MCF 10A (cell line): ENCODE measurements at regions not wholly inside any gene's neighbourhood (a gene's known extent, or its start where the extent isn't known, plus 50 kb on each side); places are given as distances from the start of the nearest gene placed in this dataset.

Source experiments
- BruUV-seq: library from RNA; stranded (reverse); fragments of 400-500 nt; replicated peaks from 2 replicates; lab custom pipeline; 2021; lab: Mats Ljungman, UMichigan
- CTCF ChIA-PET: fragments of 300-600 bp; sonication (Branson Sonifier 250); formaldehyde crosslinking; extraction: SDS; loops from one replicate; lab custom pipeline; 2021; ENCODE audit warnings: antibody characterized with exemption, inconsistent platforms; lab: Yijun Ruan, JAX
- POLR2A ChIA-PET: fragments of 300-600, 350-650 bp; sonication (Branson Sonifier 250); formaldehyde crosslinking; extraction: SDS; loops from one replicate; lab custom pipeline; 2020; ENCODE audit warnings: antibody characterized with exemption, inconsistent platforms; lab: Yijun Ruan, JAX
- DNase-seq: peaks from one replicate; pipeline ENCODE4 v3.0.0-alpha.2; 2018; ENCODE audit not compliant: unreplicated experiment
- H3K27ac Mint-ChIP-seq: one replicate; pipeline ENCODE4 v1.8.0; 2022; ENCODE audit warnings: mild to moderate bottlenecking, low read depth, mixed read lengths; ENCODE audit not compliant: unreplicated experiment
- H3K27me3 Mint-ChIP-seq: one replicate; pipeline ENCODE4 v1.8.0; 2022; ENCODE audit warnings: mixed read lengths; ENCODE audit not compliant: insufficient read depth, unreplicated experiment
- H3K36me3 Mint-ChIP-seq: one replicate; pipeline ENCODE4 v1.8.0; 2022; ENCODE audit warnings: mild to moderate bottlenecking, moderate library complexity, mixed read lengths; ENCODE audit not compliant: insufficient read depth, unreplicated experiment
- H3K4me1 Mint-ChIP-seq: one replicate; pipeline ENCODE4 v1.8.0; 2022; ENCODE audit warnings: mixed read lengths; ENCODE audit not compliant: insufficient read depth, unreplicated experiment
- H3K4me3 Mint-ChIP-seq: one replicate; pipeline ENCODE4 v1.8.0; 2022; ENCODE audit warnings: mild to moderate bottlenecking, moderate library complexity, mixed read lengths; ENCODE audit not compliant: unreplicated experiment
- H3K9me3 Mint-ChIP-seq: one replicate; pipeline ENCODE4 v1.8.0; 2022; ENCODE audit warnings: mixed read lengths; ENCODE audit not compliant: unreplicated experiment
- intact Hi-C: fragments of 100-400 bp; cut with micrococcal nuclease; formaldehyde crosslinking; loops from 2 replicates; pipeline ENCODE4 v1.14.1; 2022
- TF ChIP-seq, protein P1 (sequence below): fragments of 200-600 bp; IDR thresholded peaks from one replicate; pipeline ENCODE4 v1.8.0; 2022; ENCODE audit warnings: antibody characterized with exemption, mild to moderate bottlenecking; ENCODE audit not compliant: unreplicated experiment

DNA sequence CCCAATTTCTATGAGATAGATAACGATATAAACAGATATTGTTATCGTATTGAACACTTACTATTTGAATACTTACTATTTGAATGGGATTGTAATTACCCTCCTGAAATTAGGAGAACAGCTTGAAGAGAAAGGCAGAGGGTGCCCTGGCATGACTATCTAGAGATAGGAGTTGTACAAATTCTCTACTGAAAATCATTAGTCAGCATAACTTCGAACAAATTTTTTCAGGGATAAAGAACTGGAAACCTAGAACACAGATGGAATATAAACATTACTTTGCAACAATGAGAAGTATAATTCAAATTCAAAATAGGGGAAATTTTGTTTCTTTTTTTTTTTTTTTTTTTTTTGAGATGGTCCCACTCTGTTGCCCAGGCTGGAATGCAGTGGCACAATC is 1096.8 kb downstream of the C4orf33 start:
- no peaks in the 10 kb centered on the region for H3K27me3 Mint-ChIP-seq
- no peak overlapping the region for H3K4me3 Mint-ChIP-seq
- intact Hi-C loops: no loop called here
- no peaks in the 10 kb centered on the region for H3K4me1 Mint-ChIP-seq
- no peak overlapping the region for H3K27ac Mint-ChIP-seq
- CTCF ChIA-PET: interaction anchor here (1.0 kb wide), 2 partner anchors 10 to 209 kb away, joined by 3 to 4 read pairs; no protein-coding TSS in a partner anchor
- H3K9me3 Mint-ChIP-seq: peaks cover 13% of the 10 kb centered on the region
- no TSS peak for BruUV-seq
- POLR2A ChIA-PET: no interaction called here
- DNase-seq: no peak
- no peaks in the 10 kb centered on the region for H3K36me3 Mint-ChIP-seq
- TF ChIP-seq, protein P1, sequence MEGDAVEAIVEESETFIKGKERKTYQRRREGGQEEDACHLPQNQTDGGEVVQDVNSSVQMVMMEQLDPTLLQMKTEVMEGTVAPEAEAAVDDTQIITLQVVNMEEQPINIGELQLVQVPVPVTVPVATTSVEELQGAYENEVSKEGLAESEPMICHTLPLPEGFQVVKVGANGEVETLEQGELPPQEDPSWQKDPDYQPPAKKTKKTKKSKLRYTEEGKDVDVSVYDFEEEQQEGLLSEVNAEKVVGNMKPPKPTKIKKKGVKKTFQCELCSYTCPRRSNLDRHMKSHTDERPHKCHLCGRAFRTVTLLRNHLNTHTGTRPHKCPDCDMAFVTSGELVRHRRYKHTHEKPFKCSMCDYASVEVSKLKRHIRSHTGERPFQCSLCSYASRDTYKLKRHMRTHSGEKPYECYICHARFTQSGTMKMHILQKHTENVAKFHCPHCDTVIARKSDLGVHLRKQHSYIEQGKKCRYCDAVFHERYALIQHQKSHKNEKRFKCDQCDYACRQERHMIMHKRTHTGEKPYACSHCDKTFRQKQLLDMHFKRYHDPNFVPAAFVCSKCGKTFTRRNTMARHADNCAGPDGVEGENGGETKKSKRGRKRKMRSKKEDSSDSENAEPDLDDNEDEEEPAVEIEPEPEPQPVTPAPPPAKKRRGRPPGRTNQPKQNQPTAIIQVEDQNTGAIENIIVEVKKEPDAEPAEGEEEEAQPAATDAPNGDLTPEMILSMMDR: no peak

DNA sequence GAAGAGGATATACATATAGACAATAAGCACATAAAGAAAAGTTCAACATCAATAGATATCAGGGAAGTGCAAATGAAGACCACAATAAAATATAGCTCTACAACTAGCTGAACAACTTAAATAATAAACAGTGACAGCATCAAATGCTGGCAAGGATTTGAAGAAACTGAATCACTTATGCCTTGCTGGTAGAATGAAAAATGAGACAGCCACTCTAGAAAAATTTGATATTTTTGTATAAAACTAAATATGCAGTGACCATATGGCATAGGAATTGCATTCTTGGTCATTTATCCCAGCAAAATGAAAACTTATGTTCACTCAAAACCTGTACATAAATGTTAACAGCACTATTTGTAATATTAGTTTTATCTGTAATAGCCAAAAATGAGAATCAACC is 1102.0 kb downstream of the C4orf33 start:
- POLR2A ChIA-PET: no interaction called here
- CTCF ChIA-PET: interaction anchor here (0.7 kb wide), 1 partner anchor 166 kb away, joined by 3 read pairs; no protein-coding TSS in a partner anchor
- Mint-ChIP-seq H3K9me3 (peaks cover 8% of the 10 kb centered on the region), H3K36me3 (no peaks in the 10 kb centered on the region), H3K27me3 (no peaks in the 10 kb centered on the region), H3K4me3 (no peak overlapping the region), H3K27ac (no peak overlapping the region), H3K4me1 (no peaks in the 10 kb centered on the region)
- BruUV-seq: no TSS peak
- TF ChIP-seq, protein P1: no peak
- intact Hi-C loops: no loop called here
- no peak for DNase-seq

DNA sequence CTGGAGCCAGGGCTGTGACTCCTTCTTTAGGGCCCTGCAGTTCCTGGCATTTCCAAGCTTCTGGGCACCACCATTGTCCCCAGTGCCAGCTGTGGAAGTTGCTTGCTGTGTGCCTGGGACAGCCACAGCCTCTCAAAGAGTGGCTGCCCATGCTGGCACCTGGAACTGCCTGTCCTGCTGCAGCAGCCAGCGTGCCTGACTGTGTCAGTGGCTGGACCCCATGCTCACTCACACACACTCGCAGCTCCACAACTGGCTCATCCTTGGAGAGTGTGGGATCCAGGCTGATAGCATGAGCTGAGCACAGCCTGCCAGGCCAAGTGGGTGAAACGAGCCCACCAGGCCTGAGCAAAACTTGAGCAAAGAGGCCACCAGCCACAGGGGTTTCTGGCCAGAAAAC is 1107.6 kb downstream of the C4orf33 start:
- Mint-ChIP-seq H3K9me3 (peaks cover 12% of the 10 kb centered on the region), H3K4me1 (no peaks in the 10 kb centered on the region), H3K4me3 (no peak overlapping the region), H3K27ac (no peak overlapping the region), H3K27me3 (no peaks in the 10 kb centered on the region), H3K36me3 (no peaks in the 10 kb centered on the region)
- intact Hi-C loops: no loop called here
- CTCF ChIA-PET: interaction anchor here (1.2 kb wide), 1 partner anchor 9 kb away, joined by 5 read pairs; no protein-coding TSS in a partner anchor
- POLR2A ChIA-PET: interaction anchor here (0.7 to 1.4 kb wide), 2 partner anchors 9 kb away, joined by 4 to 5 read pairs; no protein-coding TSS in a partner anchor
- DNase-seq: no peak
- TF ChIP-seq, protein P1: no peak
- BruUV-seq: no TSS peak

DNA sequence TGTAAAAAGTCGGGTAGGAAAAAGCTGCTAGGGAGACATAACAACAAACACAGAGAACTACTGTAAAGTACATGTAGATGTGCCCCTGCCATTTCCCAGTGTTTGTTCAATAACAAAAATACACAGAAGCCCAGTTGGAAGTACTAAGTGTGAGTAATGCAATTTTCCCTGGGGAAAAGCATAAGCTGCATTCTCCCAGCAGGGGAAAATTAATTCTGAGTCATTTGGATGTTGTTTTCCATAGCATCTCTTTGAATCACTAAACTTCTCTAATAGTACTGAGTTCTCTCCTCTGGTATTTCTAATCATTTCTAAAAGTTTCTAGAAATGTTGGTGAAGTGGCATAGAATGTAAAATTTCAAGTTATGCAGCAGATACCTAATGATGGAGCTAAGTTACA is 1114.9 kb downstream of the C4orf33 start:
- H3K9me3 Mint-ChIP-seq: no peaks in the 10 kb centered on the region
- H3K4me3 Mint-ChIP-seq: no peak overlapping the region
- TF ChIP-seq, protein P1: no peak
- ChIA-PET CTCF (interaction anchor here (0.9 kb wide), 1 partner anchor 37 kb away, joined by 3 read pairs; no protein-coding TSS in a partner anchor), POLR2A (no interaction called here)
- no peaks in the 10 kb centered on the region for H3K36me3 Mint-ChIP-seq
- no peaks in the 10 kb centered on the region for H3K27me3 Mint-ChIP-seq
- peak; percentile 77 for DNase-seq
- BruUV-seq: no TSS peak
- peak overlapping the region; percentile 39 for H3K27ac Mint-ChIP-seq
- peaks cover 8% of the 10 kb centered on the region for H3K4me1 Mint-ChIP-seq
- intact Hi-C loops: no loop called here
